Peyer's patch (tissue), 4 donors: ENCODE measurements at regions not wholly inside any gene's neighbourhood (a gene's known extent, or its start where the extent isn't known, plus 50 kb on each side); places are given as distances from the start of the nearest gene placed in this dataset.

Source experiments
- CTCF ChIP-seq, 6 experiments: fragments of 450-650 bp in 4 of 6; fragments of 200-600 bp in 2 of 6; sonication (generic) in 1 of 6; IDR thresholded peaks; one replicate each; pipeline ENCODE4 v1.5.1; 2017 to 2019; ENCODE audit warnings: antibody characterized with exemption in 6 of 6, mild to moderate bottlenecking in 3 of 6, moderate library complexity in 1 of 6
- POLR2A ChIP-seq, 2 donors: fragments of 450-650 bp; IDR thresholded peaks; one replicate each; pipeline ENCODE4 v1.5.1; 2017; ENCODE audit warnings: antibody characterized with exemption in 2 of 2, mild to moderate bottlenecking in 2 of 2, moderate library complexity in 2 of 2

GRCh38 chr3:62942227-62942626, 67.0 kb upstream of the CADPS start:
- TF ChIP-seq POLR2A (IDR thresholded peaks at IDR 0.05) (no peak), CTCF (IDR thresholded peaks at IDR 0.05) (no peak)
